Cardiac muscle cell (in vitro differentiated cells and primary cell): ENCODE measurements at regions not wholly inside any gene's neighbourhood (a gene's known extent, or its start where the extent isn't known, plus 50 kb on each side); places are given as distances from the start of the nearest gene placed in this dataset.

Source experiments
- DNase-seq, 2 donors: peaks; one replicate each; pipeline versions ENCODE4 v3.0.0 to v3.0.0-alpha.2; 2010 to 2017; ENCODE audit warnings: low read depth in 1 of 2, low spot score in 1 of 2
- H3K27ac ChIP-seq: fragments of 200-600 bp; sonication (generic); 2 replicates; pipeline ENCODE4 v1.5.1; 2016
- H3K27me3 ChIP-seq: fragments of 200-600 bp; sonication (generic); 2 replicates; pipeline ENCODE4 v1.6.0; 2016; ENCODE audit warnings: control low read depth
- H3K36me3 ChIP-seq: fragments of 200-600 bp; sonication (generic); 2 replicates; pipeline ENCODE4 v1.5.1; 2016; ENCODE audit warnings: control low read depth
- H3K4me1 ChIP-seq: fragments of 200-600 bp; sonication (generic); 2 replicates; pipeline ENCODE4 v1.8.1; 2017; ENCODE audit warnings: low read depth, mild to moderate bottlenecking, mixed run types
- H3K4me3 ChIP-seq: fragments of 200-600 bp; sonication (generic); 2 replicates; pipeline ENCODE4 v1.5.1; 2016; ENCODE audit warnings: mild to moderate bottlenecking
- H3K9me3 ChIP-seq: fragments of 200-600 bp; sonication (generic); 2 replicates; pipeline ENCODE4 v1.5.1; 2017; ENCODE audit warnings: low read depth, mild to moderate bottlenecking, control low read depth
- TF ChIP-seq, protein P1 (sequence below): IDR thresholded peaks from 2 replicates; pipeline ENCODE4 v1.5.1; 2012; ENCODE audit warnings: low read depth, mild to moderate bottlenecking, low read length

GRCh38 chr2:5230855-5231254 is 461.3 kb upstream of the SOX11 start:
- TF ChIP-seq, protein P1, sequence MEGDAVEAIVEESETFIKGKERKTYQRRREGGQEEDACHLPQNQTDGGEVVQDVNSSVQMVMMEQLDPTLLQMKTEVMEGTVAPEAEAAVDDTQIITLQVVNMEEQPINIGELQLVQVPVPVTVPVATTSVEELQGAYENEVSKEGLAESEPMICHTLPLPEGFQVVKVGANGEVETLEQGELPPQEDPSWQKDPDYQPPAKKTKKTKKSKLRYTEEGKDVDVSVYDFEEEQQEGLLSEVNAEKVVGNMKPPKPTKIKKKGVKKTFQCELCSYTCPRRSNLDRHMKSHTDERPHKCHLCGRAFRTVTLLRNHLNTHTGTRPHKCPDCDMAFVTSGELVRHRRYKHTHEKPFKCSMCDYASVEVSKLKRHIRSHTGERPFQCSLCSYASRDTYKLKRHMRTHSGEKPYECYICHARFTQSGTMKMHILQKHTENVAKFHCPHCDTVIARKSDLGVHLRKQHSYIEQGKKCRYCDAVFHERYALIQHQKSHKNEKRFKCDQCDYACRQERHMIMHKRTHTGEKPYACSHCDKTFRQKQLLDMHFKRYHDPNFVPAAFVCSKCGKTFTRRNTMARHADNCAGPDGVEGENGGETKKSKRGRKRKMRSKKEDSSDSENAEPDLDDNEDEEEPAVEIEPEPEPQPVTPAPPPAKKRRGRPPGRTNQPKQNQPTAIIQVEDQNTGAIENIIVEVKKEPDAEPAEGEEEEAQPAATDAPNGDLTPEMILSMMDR: no peak
- Histone ChIP-seq H3K9me3 (no peaks in the 10 kb centered on the region), H3K4me1 (no peaks in the 10 kb centered on the region), H3K27ac (no peak overlapping the region), H3K4me3 (no peak overlapping the region), H3K27me3 (no peaks in the 10 kb centered on the region), H3K36me3 (no peaks in the 10 kb centered on the region)
- no peak for DNase-seq

DNA sequence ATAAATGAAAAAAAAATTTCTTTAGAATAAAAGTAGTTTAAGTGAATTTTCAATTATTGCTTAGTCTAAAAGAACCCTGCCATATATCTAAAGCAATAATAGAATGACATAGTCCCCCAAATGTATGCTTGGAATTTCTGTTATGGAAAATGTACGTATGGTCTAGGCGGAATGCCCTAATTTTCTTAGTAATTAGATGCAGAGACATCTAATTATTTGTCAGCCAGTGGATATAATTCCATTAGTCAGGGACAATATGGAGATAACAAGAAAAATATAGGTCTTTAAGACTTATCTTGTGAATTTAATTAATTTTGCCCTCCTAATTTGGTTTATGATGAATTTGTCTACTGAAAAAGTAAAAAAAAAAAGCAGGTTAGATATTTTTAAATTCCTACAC is 460.9 kb upstream of the SOX11 start:
- H3K9me3 ChIP-seq: no peaks in the 10 kb centered on the region
- TF ChIP-seq, protein P1: no peak

DNA sequence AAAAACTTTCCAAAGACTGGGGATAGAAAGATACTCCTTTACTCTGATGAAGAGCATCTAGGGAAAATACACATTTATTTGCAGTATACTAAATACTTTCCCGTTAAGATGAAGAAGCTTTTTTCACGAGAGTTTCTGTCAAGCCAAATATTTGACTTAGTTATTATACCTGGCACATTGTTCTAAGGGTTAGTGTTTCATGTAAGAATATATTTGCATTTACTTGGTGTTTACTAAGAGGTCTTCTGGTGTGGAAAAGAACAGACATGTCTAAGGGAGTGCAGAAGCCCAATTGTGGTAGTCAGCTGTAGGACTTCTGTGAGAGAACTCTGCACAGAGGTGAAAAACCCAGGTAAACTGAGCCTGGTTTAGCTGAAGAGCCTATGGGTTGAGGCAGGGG is 457.6 kb upstream of the SOX11 start:
- no peak for DNase-seq
- Histone ChIP-seq H3K4me1 (no peaks in the 10 kb centered on the region), H3K27ac (no peak overlapping the region), H3K4me3 (no peak overlapping the region), H3K36me3 (no peaks in the 10 kb centered on the region), H3K9me3 (no peaks in the 10 kb centered on the region), H3K27me3 (no peaks in the 10 kb centered on the region)
- TF ChIP-seq, protein P1: no peak

More for the DNA sequence above, 460.9 kb upstream of the SOX11 start:
- Histone ChIP-seq H3K27me3 (no peaks in the 10 kb centered on the region), H3K36me3 (no peaks in the 10 kb centered on the region), H3K4me3 (no peak overlapping the region), H3K27ac (no peak overlapping the region), H3K4me1 (no peaks in the 10 kb centered on the region)
- no peak for DNase-seq

- Histone ChIP-seq H3K27me3 (no peaks in the 10 kb centered on the region), H3K4me3 (no peak overlapping the region), H3K36me3 (no peaks in the 10 kb centered on the region), H3K9me3 (no peaks in the 10 kb centered on the region), H3K4me1 (no peaks in the 10 kb centered on the region), H3K27ac (no peak overlapping the region)
- DNase-seq: no peak
- TF ChIP-seq, protein P1: no peak
These were observed 456.5 kb upstream of the SOX11 start for GRCh38 chr2:5235701-5236100.

DNA sequence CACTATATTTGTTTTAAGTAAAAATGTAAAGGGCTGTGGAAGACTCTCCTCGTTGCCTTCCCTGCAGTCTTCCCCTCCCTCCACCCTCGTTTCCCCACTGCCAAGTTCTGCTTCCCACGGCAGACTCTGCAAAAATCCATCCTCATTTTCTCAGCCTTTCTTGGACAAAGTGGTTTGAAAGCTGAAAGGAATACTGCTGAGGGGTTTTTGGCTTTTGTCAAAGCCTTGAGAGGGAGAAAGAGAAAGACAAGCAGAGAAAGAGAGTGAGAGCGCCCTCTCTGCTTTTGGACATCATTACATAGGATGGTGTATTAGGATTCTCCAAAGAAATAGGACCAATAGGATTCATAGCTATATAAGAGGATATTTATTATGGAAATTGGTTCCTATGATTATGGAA is 455.9 kb upstream of the SOX11 start:
- no peak for DNase-seq
- no peak overlapping the region for H3K4me3 ChIP-seq
- H3K9me3 ChIP-seq: no peaks in the 10 kb centered on the region
- no peak overlapping the region for H3K27ac ChIP-seq
- no peaks in the 10 kb centered on the region for H3K27me3 ChIP-seq
- TF ChIP-seq, protein P1: no peak
- no peaks in the 10 kb centered on the region for H3K36me3 ChIP-seq
- no peaks in the 10 kb centered on the region for H3K4me1 ChIP-seq

GRCh38 chr2:5242751-5243150 is 449.4 kb upstream of the SOX11 start:
- peak in 1 of 2 donors; percentile 18 for DNase-seq
- H3K27ac ChIP-seq: no peak overlapping the region
- no peaks in the 10 kb centered on the region for H3K27me3 ChIP-seq
- no peaks in the 10 kb centered on the region for H3K4me1 ChIP-seq
- H3K36me3 ChIP-seq: no peaks in the 10 kb centered on the region
- TF ChIP-seq, protein P1: no peak
- H3K4me3 ChIP-seq: no peak overlapping the region
- H3K9me3 ChIP-seq: no peaks in the 10 kb centered on the region
